K562 (cell line): ENCODE measurements at regions not wholly inside any gene's neighbourhood (a gene's known extent, or its start where the extent isn't known, plus 50 kb on each side); places are given as distances from the start of the nearest gene placed in this dataset.

Experiments used
- ATAC-seq: fragments of 200-7000 bp; cut with Tn5 transposase; 3 replicates; pipeline ENCODE4 v1.9.1; 2020; ENCODE audit warnings: moderate library complexity
- BruUV-seq: library from RNA; stranded (reverse); fragments of 400-500 nt; replicated peaks from 2 replicates; lab custom pipeline; 2021; lab: Mats Ljungman, UMichigan
- CTCF ChIA-PET: fragments of 300-600 bp; formaldehyde crosslinking; extraction: SDS; loops from one replicate; lab custom pipeline; 2021; ENCODE audit warnings: low intra/inter-chr PET ratio; lab: Yijun Ruan, JAX
- POLR2A ChIA-PET: fragments of 300-600, 350-650 bp; sonication (Branson Sonifier 250); formaldehyde crosslinking; extraction: SDS; loops from one replicate; lab custom pipeline; 2021; ENCODE audit warnings: antibody characterized with exemption, inconsistent platforms; lab: Yijun Ruan, JAX
- DNase-seq, 4 experiments: peaks; one replicate each; pipeline versions ENCODE4 v3.0.0 to v3.0.0-alpha.2; 2011 to 2018; ENCODE audit warnings: low spot score in 3 of 4, mixed read lengths in 3 of 4; ENCODE audit errors: extremely low read depth in 1 of 4
- FAIRE-seq: peaks from 2 replicates; lab custom pipeline; 2011; peaks lifted over from hg19 to GRCh38; lab: Jason Lieb, UNC
- H2AFZ ChIP-seq: 2 replicates; pipeline ENCODE4 v1.6.0; 2011; ENCODE audit warnings: low read depth, low read length, control low read depth, inconsistent platforms
- H3K27ac ChIP-seq: fragments of 200-600 bp; 3 replicates; pipeline ENCODE4 v1.8.0; 2011; ENCODE audit warnings: low read depth, mild to moderate bottlenecking, control low read depth, inconsistent platforms, low read length, moderate library complexity, mixed read lengths; ENCODE audit errors: extremely low read depth
- H3K27me3 ChIP-seq, 2 experiments: fragments of 300-600 bp in 1 of 2; 2 replicates in 1 of 2; 3 replicates in 1 of 2; pipeline versions ENCODE4 v1.6.0 to v1.8.0; 2011; ENCODE audit warnings: inconsistent platforms in 2 of 2, low read length in 2 of 2, mild to moderate bottlenecking in 1 of 2, mixed read lengths in 1 of 2, moderate library complexity in 1 of 2; ENCODE audit not compliant: control insufficient read depth in 2 of 2, insufficient read depth in 2 of 2
- H3K36me3 ChIP-seq: fragments of 300-600 bp; 3 replicates; pipeline ENCODE4 v1.8.0; 2011; ENCODE audit warnings: mild to moderate bottlenecking, low read length, inconsistent platforms; ENCODE audit not compliant: control insufficient read depth, insufficient read depth
- H3K4me1 ChIP-seq, 2 experiments: fragments of 200-600 bp in 1 of 2; replicated peaks in 1 of 2; 2 replicates in 1 of 2; 3 replicates in 1 of 2; pipeline versions ENCODE4 v1.5.1 to v1.8.0; 2011; ENCODE audit warnings: inconsistent platforms in 2 of 2, low read length in 2 of 2, mild to moderate bottlenecking in 1 of 2, mixed read lengths in 1 of 2, moderate library complexity in 1 of 2; ENCODE audit not compliant: control insufficient read depth in 2 of 2, insufficient read depth in 2 of 2
- H3K4me2 ChIP-seq: 2 replicates; pipeline ENCODE4 v1.6.1; 2011; ENCODE audit warnings: low read length, control low read depth, inconsistent platforms, mixed read lengths; ENCODE audit not compliant: insufficient read depth
- H3K4me3 ChIP-seq: fragments of 200-600 bp; sonication (generic), shearing (Covaris generic); 2 replicates; pipeline ENCODE4 v1.5.1; 2016; ENCODE audit warnings: control low read depth, inconsistent platforms
- H3K79me2 ChIP-seq: fragments of 200-600 bp; 3 replicates; pipeline ENCODE4 v1.8.0; 2011; ENCODE audit warnings: low read length, inconsistent platforms; ENCODE audit not compliant: control insufficient read depth, insufficient read depth
- H3K9ac ChIP-seq, 2 experiments: 2 replicates each; pipeline versions ENCODE4 v1.6.0 to v1.6.1; 2011; ENCODE audit warnings: low read depth in 2 of 2, low read length in 2 of 2, control low read depth in 1 of 2, inconsistent platforms in 1 of 2, mild to moderate bottlenecking in 1 of 2, mixed read lengths in 1 of 2; ENCODE audit not compliant: insufficient read depth in 1 of 2
- H3K9me1 ChIP-seq: one replicate; pipeline ENCODE4 v1.6.0; 2011; ENCODE audit warnings: inconsistent platforms, mild to moderate bottlenecking, low read length, moderate library complexity; ENCODE audit not compliant: control insufficient read depth, insufficient read depth
- H3K9me3 ChIP-seq: replicated peaks from 2 replicates; pipeline ENCODE4 v1.5.1; 2011; ENCODE audit warnings: low read depth, low read length, inconsistent platforms; ENCODE audit not compliant: control insufficient read depth, insufficient read depth
- H4K20me1 ChIP-seq: replicated peaks from 2 replicates; pipeline ENCODE4 v1.6.1; 2011; ENCODE audit warnings: low read length, inconsistent platforms, mixed read lengths; ENCODE audit not compliant: control insufficient read depth, insufficient read depth
- ATF7 ChIP-seq: fragments of 450-650 bp; IDR thresholded peaks from 2 replicates; pipeline ENCODE4 v1.7.1; 2014; ENCODE audit warnings: mild to moderate bottlenecking, moderate library complexity
- CUX1 ChIP-seq: fragments of 200-800 bp; sonication (Bioruptor generic); IDR thresholded peaks from 2 replicates; pipeline ENCODE4 v1.6.1; 2016; ENCODE audit warnings: missing genetic modification characterization, missing compliant biosample characterization
- E4F1 ChIP-seq: fragments of 250-450 bp; sonication (Bioruptor Pico); IDR thresholded peaks from 2 replicates; pipeline ENCODE4 v1.5.0; 2021; ENCODE audit warnings: mild to moderate bottlenecking, borderline replicate concordance
- ESRRB ChIP-seq: fragments of 250-450 bp; sonication (Bioruptor Pico); IDR thresholded peaks from 2 replicates; pipeline ENCODE4 v1.5.0; 2020; ENCODE audit warnings: mild to moderate bottlenecking, moderate library complexity, borderline replicate concordance
- FIP1L1 ChIP-seq: fragments of 200-400 bp; formaldehyde crosslinking; IDR thresholded peaks from 2 replicates; pipeline ENCODE4 v1.6.1; 2018; ENCODE audit warnings: mild to moderate bottlenecking, low read depth, low read length; ENCODE audit not compliant: poor library complexity, severe bottlenecking
- HBP1 ChIP-seq: fragments of 450-650 bp; formaldehyde crosslinking; IDR thresholded peaks from 2 replicates; pipeline ENCODE4 v1.4.0; 2022; ENCODE audit warnings: missing genetic modification characterization
- HNRNPH1 ChIP-seq: fragments of 200-400 bp; formaldehyde crosslinking; optimal IDR thresholded peaks from 2 replicates; pipeline ENCODE3; 2017; ENCODE audit warnings: low read depth, mild to moderate bottlenecking, low read length, moderate library complexity
- NFXL1 ChIP-seq: fragments of 450-650 bp; formaldehyde crosslinking; IDR thresholded peaks from 2 replicates; pipeline ENCODE4 v1.4.0; 2021; ENCODE audit warnings: mild to moderate bottlenecking
- NR2F6 ChIP-seq: fragments of 450-650 bp; formaldehyde crosslinking; IDR thresholded peaks from 2 replicates; pipeline ENCODE4 v1.4.0; 2020; ENCODE audit warnings: mild to moderate bottlenecking
- SIX5 ChIP-seq, 2 experiments: IDR thresholded peaks; 2 replicates each; pipeline ENCODE4 v1.6.1; 2011; ENCODE audit warnings: low read length in 2 of 2, borderline replicate concordance in 1 of 2, low read depth in 1 of 2, mild to moderate bottlenecking in 1 of 2, moderate library complexity in 1 of 2; ENCODE audit not compliant: insufficient read depth in 1 of 2
- ZNF41 ChIP-seq: fragments of 250-450 bp; sonication (Bioruptor Pico); conservative IDR thresholded peaks from 2 replicates; pipeline ENCODE4 v1.4.0; 2020; ENCODE audit warnings: mild to moderate bottlenecking
- ZNF717 ChIP-seq: fragments of 250-450 bp; sonication (Bioruptor Pico); IDR thresholded peaks from 2 replicates; pipeline ENCODE4 v1.5.0; 2021
- WGBS: fragments of 100-300 bp; shearing (Covaris generic); methylation state at CpG from one replicate; pipeline ENCODE4 v1.1.6; 2016; ENCODE audit warnings: low coverage, mixed read lengths; ENCODE audit not compliant: insufficient coverage; ENCODE audit errors: missing lambda C conversion rate; 5-methylcytosine and 5-hydroxymethylcytosine counted together
- in situ Hi-C: fragments of 300-500 bp; cut with MboI; formaldehyde crosslinking; loops from 4 replicates; pipeline ENCODE4 v1.15.0; 2018; ENCODE audit warnings: inconsistent platforms, mixed read lengths
- intact Hi-C: fragments of 100-400 bp; cut with micrococcal nuclease; formaldehyde crosslinking; loops from 2 replicates; pipeline ENCODE4 v1.14.2; 2022

GRCh38 chrX:63934160-63934559 is 149.1 kb upstream of the ARHGEF9 start (continued):
- TF ChIP-seq ESRRB (CRISPR knock-in tag), result no peak
- no peak for TF ChIP-seq FIP1L1
- no peak for TF ChIP-seq NR2F6 (CRISPR knock-in tag)
- TF ChIP-seq NFXL1, result no peak
- no peak for TF ChIP-seq HBP1
- TF ChIP-seq ZNF41 (CRISPR knock-in tag), result no peak
- no peak for TF ChIP-seq ZNF717
- no peak for TF ChIP-seq ATF7
- no peak for TF ChIP-seq SIX5 (IDR thresholded peaks at IDR 0.05; ENCODE audit: borderline replicate concordance in 1 of 2, insufficient read depth in 1 of 2, low read depth in 1 of 2, low read length in 2 of 2)
- TF ChIP-seq, all 486 proteins: peak for 0

- Histone ChIP-seq H4K20me1 (no peaks in the 10 kb centered on the region), H3K9me1 (no peaks in the 10 kb centered on the region), H3K9me3 (no peaks in the 10 kb centered on the region), H3K36me3 (no peaks in the 10 kb centered on the region), H3K9ac (no peak overlapping the region), H3K4me2 (no peak overlapping the region), H2AFZ (no peak overlapping the region), H3K4me1 (no peaks in the 10 kb centered on the region), H3K27me3 (no peaks in the 10 kb centered on the region), H3K79me2 (no peaks in the 10 kb centered on the region), H3K27ac (no peak overlapping the region), H3K4me3 (no peak overlapping the region)
- 0% methylated on average over 9 of the region's 10 CpGs for WGBS
- ATAC-seq (no peak), FAIRE-seq (no peak), DNase-seq (no peak)
- ChIA-PET POLR2A (no interaction called here), CTCF (no interaction called here)
- no TSS peak for BruUV-seq
- intact Hi-C loops, result no loop called here
- in situ Hi-C loops, result no loop called here
- TF ChIP-seq HNRNPH1, result no peak
- no peak for TF ChIP-seq E4F1 (CRISPR knock-in tag)
- no peak for TF ChIP-seq CUX1 (CRISPR knock-in tag)
Measured at GRCh38 chrX:63932907-63933306, 147.9 kb upstream of the ARHGEF9 start.
